ENCODE measurements at regions not wholly inside any gene's neighbourhood (a gene's known extent, or its start where the extent isn't known, plus 50 kb on each side); places are given as distances from the start of the nearest gene placed in this dataset.

- TF ChIP-seq SOX13 (IDR thresholded peaks at IDR 0.05) (no peak), SOX13 (CRISPR knock-in tag; conservative IDR thresholded peaks at IDR 0.05 in 1 of 2, IDR thresholded peaks at IDR 0.05 in 1 of 2) (no peak), RELA (CRISPR knock-in tag; IDR thresholded peaks at IDR 0.05) (no peak), TERF1 (CRISPR knock-in tag; IDR thresholded peaks at IDR 0.05) (no peak), TAF1 (CRISPR knock-in tag; IDR thresholded peaks at IDR 0.05) (no peak), POLR2G (IDR thresholded peaks at IDR 0.05; ENCODE audit: low read depth, low read length) (no peak)
Observed at GRCh38 chr1:89460325-89460724, 64.3 kb upstream of the LRRC8B start (continued).

DNA sequence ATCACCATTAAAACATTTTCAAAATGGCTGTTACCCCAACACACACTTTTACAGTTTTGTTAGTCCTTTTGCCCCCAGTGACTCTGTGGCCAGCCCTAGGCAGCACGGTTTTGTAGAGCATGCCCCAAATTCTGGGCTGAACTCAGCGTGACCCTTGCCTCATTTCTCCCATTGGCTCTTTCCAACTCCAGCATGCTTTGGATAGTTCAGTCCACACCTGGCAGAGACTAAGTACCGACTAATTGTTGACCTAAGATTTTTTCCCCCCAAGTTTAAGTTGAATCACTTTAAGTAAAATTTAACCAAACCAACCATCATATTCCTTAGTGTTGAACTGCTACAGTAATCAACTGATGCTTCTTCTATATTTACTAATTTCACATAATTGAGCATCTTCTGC lies 62.4 kb upstream of the LRRC8B start:
- H3K27me3 ChIP-seq (ENCODE audit: control insufficient read depth in 1 of 2, insufficient read depth in 2 of 2, low read length in 2 of 2) = no peaks in the 10 kb centered on the region
- H3K79me2 ChIP-seq (ENCODE audit: insufficient read depth, low read length) = no peaks in the 10 kb centered on the region
- WGBS (ENCODE audit: low lambda C conversion rate) = 17% methylated on average over 3 of the region's 3 CpGs
- ATAC-seq (no peak), FAIRE-seq (no peak), DNase-seq (ENCODE audit: low spot score) (no peak)
- H2AFZ ChIP-seq (ENCODE audit: low read length) = no peak overlapping the region
- H3K4me1 ChIP-seq (ENCODE audit: insufficient read depth, low read length) = no peaks in the 10 kb centered on the region
- no peaks in the 10 kb centered on the region for H3K36me3 ChIP-seq (replicated peaks in 1 of 2; ENCODE audit: control insufficient read depth in 1 of 2, insufficient read depth in 2 of 2, low read length in 2 of 2)
- ChIA-PET CTCF (ENCODE audit: low intra/inter-chr PET ratio, low total read pairs) (no interaction called here), POLR2A (no interaction called here)
- H3K9me3 ChIP-seq (ENCODE audit: low read length) = no peaks in the 10 kb centered on the region
- in situ Hi-C loops (cut with HindIII; ENCODE audit: extremely low pct_ligation_motif_present, low pct_unique_long_range_greater_than_20kb) = loop anchor here (25.0 kb wide), 1 partner anchor 450 kb away; the partner anchor contains the start of gene GBP3
- intact Hi-C loops (cut with micrococcal nuclease; ENCODE audit: unreplicated experiment) = no loop called here
- H3K27ac ChIP-seq (ENCODE audit: extremely low read length, insufficient read depth, low read length) = no peak overlapping the region
- H3K4me3 ChIP-seq (replicated peaks in 1 of 3; ENCODE audit: insufficient read depth in 1 of 3, low read depth in 2 of 3, low read length in 3 of 3) = no peak overlapping the region
- no TSS peak for BruUV-seq (replicated peaks)
- H4K20me1 ChIP-seq (ENCODE audit: insufficient read depth, low read length) = no peaks in the 10 kb centered on the region
- no peak overlapping the region for H3K4me2 ChIP-seq (ENCODE audit: low read depth, low read length)
- H3K9ac ChIP-seq (ENCODE audit: insufficient read depth, low read depth, low read length) = no peak overlapping the region
- TF ChIP-seq MLLT10 (CRISPR knock-in tag; IDR thresholded peaks at IDR 0.05) = no peak
- TF ChIP-seq, protein P1, sequence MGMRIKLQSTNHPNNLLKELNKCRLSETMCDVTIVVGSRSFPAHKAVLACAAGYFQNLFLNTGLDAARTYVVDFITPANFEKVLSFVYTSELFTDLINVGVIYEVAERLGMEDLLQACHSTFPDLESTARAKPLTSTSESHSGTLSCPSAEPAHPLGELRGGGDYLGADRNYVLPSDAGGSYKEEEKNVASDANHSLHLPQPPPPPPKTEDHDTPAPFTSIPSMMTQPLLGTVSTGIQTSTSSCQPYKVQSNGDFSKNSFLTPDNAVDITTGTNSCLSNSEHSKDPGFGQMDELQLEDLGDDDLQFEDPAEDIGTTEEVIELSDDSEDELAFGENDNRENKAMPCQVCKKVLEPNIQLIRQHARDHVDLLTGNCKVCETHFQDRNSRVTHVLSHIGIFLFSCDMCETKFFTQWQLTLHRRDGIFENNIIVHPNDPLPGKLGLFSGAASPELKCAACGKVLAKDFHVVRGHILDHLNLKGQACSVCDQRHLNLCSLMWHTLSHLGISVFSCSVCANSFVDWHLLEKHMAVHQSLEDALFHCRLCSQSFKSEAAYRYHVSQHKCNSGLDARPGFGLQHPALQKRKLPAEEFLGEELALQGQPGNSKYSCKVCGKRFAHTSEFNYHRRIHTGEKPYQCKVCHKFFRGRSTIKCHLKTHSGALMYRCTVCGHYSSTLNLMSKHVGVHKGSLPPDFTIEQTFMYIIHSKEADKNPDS (CRISPR knock-in tag; IDR thresholded peaks at IDR 0.05) = no peak
- TF ChIP-seq YEATS2 (CRISPR knock-in tag; IDR thresholded peaks at IDR 0.05; ENCODE audit: borderline replicate concordance) = no peak
- TF ChIP-seq, protein P2, sequence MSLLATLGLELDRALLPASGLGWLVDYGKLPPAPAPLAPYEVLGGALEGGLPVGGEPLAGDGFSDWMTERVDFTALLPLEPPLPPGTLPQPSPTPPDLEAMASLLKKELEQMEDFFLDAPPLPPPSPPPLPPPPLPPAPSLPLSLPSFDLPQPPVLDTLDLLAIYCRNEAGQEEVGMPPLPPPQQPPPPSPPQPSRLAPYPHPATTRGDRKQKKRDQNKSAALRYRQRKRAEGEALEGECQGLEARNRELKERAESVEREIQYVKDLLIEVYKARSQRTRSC (CRISPR knock-in tag; IDR thresholded peaks at IDR 0.05; ENCODE audit: low read depth) = no peak
- TF ChIP-seq NFYC (CRISPR knock-in tag; IDR thresholded peaks at IDR 0.05) = no peak
- TF ChIP-seq SRY (CRISPR knock-in tag; IDR thresholded peaks at IDR 0.05) = no peak

Measured in HepG2 (cell line).